Loucy (cell line): ENCODE measurements at regions not wholly inside any gene's neighbourhood (a gene's known extent, or its start where the extent isn't known, plus 50 kb on each side); places are given as distances from the start of the nearest gene placed in this dataset.

Experiments
- H2AFZ ChIP-seq: fragments of 200-600 bp; sonication (generic); 2 replicates; pipeline ENCODE4 v1.6.0; 2016; ENCODE audit warnings: antibody characterized with exemption, mild to moderate bottlenecking, low read length, moderate library complexity
- H3F3A ChIP-seq: fragments of 200-600 bp; 2 replicates; pipeline ENCODE4 v1.6.0; 2016; ENCODE audit warnings: antibody characterized with exemption, low read depth, mild to moderate bottlenecking
- H3K27me3 ChIP-seq: fragments of 200-600 bp; sonication (generic); 2 replicates; pipeline ENCODE4 v1.6.1; 2014; ENCODE audit warnings: low read length, mild to moderate bottlenecking; ENCODE audit not compliant: insufficient read depth, poor library complexity, severe bottlenecking
- H3K36me3 ChIP-seq: fragments of 200-600 bp; sonication (generic); 2 replicates; pipeline ENCODE4 v1.6.1; 2016; ENCODE audit warnings: low read length; ENCODE audit not compliant: insufficient read depth
- H3K4me1 ChIP-seq: fragments of 200-600 bp; sonication (generic); 2 replicates; pipeline ENCODE4 v1.5.1; 2014; ENCODE audit warnings: low read length, mild to moderate bottlenecking; ENCODE audit not compliant: insufficient read depth, poor library complexity, severe bottlenecking
- H3K4me2 ChIP-seq: fragments of 200-600 bp; sonication (generic); 2 replicates; pipeline ENCODE4 v1.6.0; 2014; ENCODE audit warnings: antibody characterized with exemption, low read length, low read depth, mild to moderate bottlenecking; ENCODE audit not compliant: poor library complexity, severe bottlenecking
- H3K4me3 ChIP-seq: fragments of 200-600 bp; sonication (generic); 2 replicates; pipeline ENCODE4 v1.5.1; 2014; ENCODE audit warnings: low read length, mild to moderate bottlenecking, mixed read lengths; ENCODE audit not compliant: poor library complexity, severe bottlenecking
- H3K79me2 ChIP-seq: fragments of 200-600 bp; sonication (generic); 2 replicates; pipeline ENCODE4 v1.6.1; 2014; ENCODE audit warnings: low read length; ENCODE audit not compliant: insufficient read depth
- H3K9ac ChIP-seq: fragments of 200-600 bp; sonication (generic); 2 replicates; pipeline ENCODE4 v1.6.0; 2014; ENCODE audit warnings: mild to moderate bottlenecking, low read depth, low read length, moderate library complexity; ENCODE audit not compliant: poor library complexity, severe bottlenecking
- H3K9me2 ChIP-seq: fragments of 200-600 bp; sonication (generic); replicated peaks from 2 replicates; pipeline ENCODE4 v1.6.1; 2016; ENCODE audit warnings: low read depth, low read length, mixed read lengths
- H3K9me3 ChIP-seq: fragments of 200-600 bp; sonication (generic); 2 replicates; pipeline ENCODE4 v1.6.1; 2014; ENCODE audit warnings: mild to moderate bottlenecking, antibody characterized with exemption, low read length, low read depth; ENCODE audit not compliant: insufficient read depth
- H4K20me1 ChIP-seq: fragments of 200-600 bp; sonication (generic); 2 replicates; pipeline ENCODE4 v1.6.0; 2014; ENCODE audit warnings: antibody characterized with exemption, low read length, mild to moderate bottlenecking; ENCODE audit not compliant: insufficient read depth, poor library complexity, severe bottlenecking
- CTCF ChIP-seq: fragments of 200-600 bp; sonication (generic); conservative IDR thresholded peaks from 2 replicates; pipeline ENCODE4 v1.5.1; 2014; ENCODE audit warnings: mild to moderate bottlenecking, antibody characterized with exemption, low read length
- EZH2phosphoT487 ChIP-seq: fragments of 200-600 bp; IDR thresholded peaks from 2 replicates; pipeline ENCODE4 v1.6.1; 2018; ENCODE audit warnings: antibody characterized with exemption, mild to moderate bottlenecking, moderate library complexity, borderline replicate concordance

GRCh38 chr12:4114986-4115385 lies 158.6 kb upstream of the CCND2 start:
- Histone ChIP-seq H3K36me3 (no peaks in the 10 kb centered on the region), H3K9ac (no peak overlapping the region), H3K9me3 (no peaks in the 10 kb centered on the region), H2AFZ (no peak overlapping the region), H3K4me2 (no peak overlapping the region), H3F3A (no peaks in the 10 kb centered on the region), H4K20me1 (no peaks in the 10 kb centered on the region), H3K79me2 (no peaks in the 10 kb centered on the region), H3K9me2 (no peaks in the 10 kb centered on the region), H3K27me3 (no peaks in the 10 kb centered on the region), H3K4me1 (peaks cover 21% of the 10 kb centered on the region), H3K4me3 (no peak overlapping the region)
- TF ChIP-seq CTCF (no peak), EZH2phosphoT487 (no peak)

GRCh38 chr12:4112734-4113325 lies 160.7 kb upstream of the CCND2 start:
- Histone ChIP-seq H3K4me1 (peaks cover 13% of the 10 kb centered on the region), H3K27me3 (no peaks in the 10 kb centered on the region), H3K4me3 (no peak overlapping the region), H3F3A (no peaks in the 10 kb centered on the region), H3K79me2 (no peaks in the 10 kb centered on the region), H3K4me2 (no peak overlapping the region), H3K36me3 (no peaks in the 10 kb centered on the region), H4K20me1 (no peaks in the 10 kb centered on the region), H3K9me3 (no peaks in the 10 kb centered on the region), H3K9me2 (no peaks in the 10 kb centered on the region), H3K9ac (no peak overlapping the region), H2AFZ (no peak overlapping the region)
- TF ChIP-seq EZH2phosphoT487 (no peak), CTCF (no peak)

GRCh38 chr12:4112290-4112689 lies 161.3 kb upstream of the CCND2 start:
- H3K36me3 ChIP-seq, result no peaks in the 10 kb centered on the region
- no peaks in the 10 kb centered on the region for H3K79me2 ChIP-seq

More at GRCh38 chr12:4112290-4112689, 161.3 kb upstream of the CCND2 start:
- Histone ChIP-seq H3F3A (no peaks in the 10 kb centered on the region), H2AFZ (no peak overlapping the region), H3K4me2 (no peak overlapping the region), H3K9me3 (no peaks in the 10 kb centered on the region), H3K4me1 (peaks cover 7% of the 10 kb centered on the region), H3K9ac (no peak overlapping the region), H3K4me3 (no peak overlapping the region), H3K27me3 (no peaks in the 10 kb centered on the region), H3K9me2 (no peaks in the 10 kb centered on the region), H4K20me1 (no peaks in the 10 kb centered on the region)
- TF ChIP-seq EZH2phosphoT487, result no peak
- no peak for TF ChIP-seq CTCF
